ENCODE measurements at regions not wholly inside any gene's neighbourhood (a gene's known extent, or its start where the extent isn't known, plus 50 kb on each side); places are given as distances from the start of the nearest gene placed in this dataset.

GRCh38 chr15:39318231-39318630 is 262.6 kb upstream of the THBS1 start:
- H3K4me3 ChIP-seq (ENCODE audit: low read length), result no peak overlapping the region
- Mint-ChIP-seq H3K36me3 (ENCODE audit: low read depth) (no peaks in the 10 kb centered on the region), H3K27me3 (no peaks in the 10 kb centered on the region), H3K9me3 (peaks cover 9% of the 10 kb centered on the region), H3K27ac (no peak overlapping the region), H3K4me3 (no peak overlapping the region), H3K4me1 (ENCODE audit: low read depth) (no peaks in the 10 kb centered on the region)
- CTCF ChIA-PET, result no interaction called here
- ATAC-seq (ENCODE audit: poor library complexity) (no peak), DNase-seq (no peak)
- H3K27me3 ChIP-seq (ENCODE audit: control insufficient read depth in 1 of 2, insufficient read depth in 2 of 2, low read length in 2 of 2), result no peaks in the 10 kb centered on the region
- H3K27ac ChIP-seq (ENCODE audit: low read depth in 1 of 2, low read length in 2 of 2), result no peak overlapping the region
- intact Hi-C loops (cut with DNase I, micrococcal nuclease), result no loop called here
- no peak for TF ChIP-seq CTCF (IDR thresholded peaks at IDR 0.05)
- peaks cover 0 to 4% of the 10 kb centered on the region in 2 experiments for H3K9me3 ChIP-seq (ENCODE audit: control insufficient read depth in 1 of 2, insufficient read depth in 1 of 2, low read length in 2 of 2)
- no peaks in the 10 kb centered on the region for H3K4me1 ChIP-seq (ENCODE audit: insufficient read depth, low read length)
- H3K36me3 ChIP-seq (ENCODE audit: insufficient read depth, low read length), result no peaks in the 10 kb centered on the region
- POLR2A ChIA-PET, result no interaction called here

- ATAC-seq (ENCODE audit: poor library complexity) (no peak), DNase-seq (no peak)
- Mint-ChIP-seq H3K36me3 (ENCODE audit: low read depth) (no peaks in the 10 kb centered on the region), H3K27me3 (no peaks in the 10 kb centered on the region), H3K27ac (no peak overlapping the region), H3K4me3 (no peak overlapping the region), H3K9me3 (peaks cover 9% of the 10 kb centered on the region), H3K4me1 (ENCODE audit: low read depth) (no peaks in the 10 kb centered on the region)
- ChIA-PET CTCF (no interaction called here), POLR2A (no interaction called here)
- no peaks in the 10 kb centered on the region for H3K36me3 ChIP-seq (ENCODE audit: insufficient read depth, low read length)
- intact Hi-C loops (cut with DNase I, micrococcal nuclease), result no loop called here
- no peak overlapping the region for H3K27ac ChIP-seq (ENCODE audit: low read depth in 1 of 2, low read length in 2 of 2)
- no peaks in the 10 kb centered on the region for H3K27me3 ChIP-seq (ENCODE audit: control insufficient read depth in 1 of 2, insufficient read depth in 2 of 2, low read length in 2 of 2)
- H3K9me3 ChIP-seq (ENCODE audit: control insufficient read depth in 1 of 2, insufficient read depth in 1 of 2, low read length in 2 of 2), result peaks cover 0 to 4% of the 10 kb centered on the region in 2 experiments
- H3K4me1 ChIP-seq (ENCODE audit: insufficient read depth, low read length), result no peaks in the 10 kb centered on the region
- H3K4me3 ChIP-seq (ENCODE audit: low read length), result no peak overlapping the region
- no peak for TF ChIP-seq CTCF (IDR thresholded peaks at IDR 0.05)
Observed at GRCh38 chr15:39320355-39320754, 260.5 kb upstream of the THBS1 start.

GRCh38 chr15:39320886-39321285 is 260.0 kb upstream of the THBS1 start:
- Histone ChIP-seq H3K9me3 (ENCODE audit: control insufficient read depth in 1 of 2, insufficient read depth in 1 of 2, low read length in 2 of 2) (peaks cover 0 to 4% of the 10 kb centered on the region in 2 experiments), H3K4me1 (ENCODE audit: insufficient read depth, low read length) (no peaks in the 10 kb centered on the region), H3K4me3 (ENCODE audit: low read length) (no peak overlapping the region), H3K27ac (ENCODE audit: low read depth in 1 of 2, low read length in 2 of 2) (no peak overlapping the region), H3K27me3 (ENCODE audit: control insufficient read depth in 1 of 2, insufficient read depth in 2 of 2, low read length in 2 of 2) (peaks cover 0 to 2% of the 10 kb centered on the region in 2 experiments), H3K36me3 (ENCODE audit: insufficient read depth, low read length) (no peaks in the 10 kb centered on the region)
- no peak for DNase-seq
- H3K27ac Mint-ChIP-seq, result no peak overlapping the region
- POLR2A ChIA-PET, result no interaction called here
- no peak for TF ChIP-seq CTCF (IDR thresholded peaks at IDR 0.05)
- H3K9me3 Mint-ChIP-seq, result peaks cover 9% of the 10 kb centered on the region
- no peaks in the 10 kb centered on the region for H3K4me1 Mint-ChIP-seq (ENCODE audit: low read depth)
- CTCF ChIA-PET, result no interaction called here
- no peaks in the 10 kb centered on the region for H3K36me3 Mint-ChIP-seq (ENCODE audit: low read depth)
- peaks cover 4% of the 10 kb centered on the region for H3K27me3 Mint-ChIP-seq
- no peak overlapping the region for H3K4me3 Mint-ChIP-seq
- intact Hi-C loops (cut with DNase I, micrococcal nuclease), result no loop called here
- ATAC-seq (ENCODE audit: poor library complexity), result no peak

Data from CD4-positive, alpha-beta T cell (primary cell).